GM23338 (cell line): ENCODE measurements at regions not wholly inside any gene's neighbourhood (a gene's known extent, or its start where the extent isn't known, plus 50 kb on each side); places are given as distances from the start of the nearest gene placed in this dataset.

ENCODE experiments used
- ATAC-seq: fragments of 200-7000 bp; cut with Tn5 transposase; 3 replicates; pipeline ENCODE4 v1.9.1; 2020
- DNase-seq: peaks from one replicate; pipeline ENCODE4 v3.0.0-alpha.2; 2015; ENCODE audit warnings: low spot score
- H2AFZ ChIP-seq: fragments of 200-600 bp; sonication (generic); 2 replicates; pipeline ENCODE4 v1.8.0; 2016; ENCODE audit warnings: antibody characterized with exemption, mild to moderate bottlenecking, moderate library complexity
- H3F3A ChIP-seq: fragments of 200-600 bp; sonication (generic); replicated peaks from 2 replicates; pipeline ENCODE4 v1.8.0; 2017; ENCODE audit warnings: antibody characterized with exemption, mixed run types, low read depth
- H3K27ac ChIP-seq: fragments of 200-600 bp; sonication (generic); 2 replicates; pipeline ENCODE4 v1.6.1; 2016; ENCODE audit warnings: low read depth
- H3K27me3 ChIP-seq: fragments of 200-600 bp; sonication (generic); 2 replicates; pipeline ENCODE4 v1.8.0; 2016; ENCODE audit warnings: mild to moderate bottlenecking, mixed run types, moderate library complexity; ENCODE audit not compliant: insufficient read depth
- H3K36me3 ChIP-seq: fragments of 200-600 bp; sonication (generic); 2 replicates; pipeline ENCODE4 v1.8.0; 2016; ENCODE audit warnings: mild to moderate bottlenecking; ENCODE audit not compliant: insufficient read depth
- H3K4me1 ChIP-seq: fragments of 200-600 bp; sonication (generic); 2 replicates; pipeline ENCODE4 v1.8.0; 2016; ENCODE audit warnings: mild to moderate bottlenecking, moderate library complexity; ENCODE audit not compliant: insufficient read depth
- H3K4me2 ChIP-seq: fragments of 200-600 bp; sonication (generic); 2 replicates; pipeline ENCODE4 v1.7.1; 2017; ENCODE audit warnings: mixed run types
- H3K4me3 ChIP-seq: fragments of 200-600 bp; sonication (generic); 2 replicates; pipeline ENCODE4 v1.6.1; 2016; ENCODE audit warnings: mixed run types
- H3K79me2 ChIP-seq: fragments of 200-600 bp; sonication (generic); replicated peaks from 2 replicates; pipeline ENCODE4 v1.8.0; 2017; ENCODE audit warnings: mild to moderate bottlenecking; ENCODE audit not compliant: insufficient read depth
- H3K9me2 ChIP-seq: fragments of 200-600 bp; sonication (generic); 2 replicates; pipeline ENCODE4 v1.8.0; 2017; ENCODE audit not compliant: insufficient read depth
- H4K20me1 ChIP-seq: fragments of 200-600 bp; sonication (generic); replicated peaks from 2 replicates; pipeline ENCODE4 v1.8.0; 2017; ENCODE audit warnings: mild to moderate bottlenecking; ENCODE audit not compliant: insufficient read depth
- H3K27ac Mint-ChIP-seq: 2 replicates; pipeline ENCODE4 v1.8.0; 2020; ENCODE audit warnings: inconsistent platforms, mild to moderate bottlenecking, moderate library complexity, mixed read lengths
- H3K27me3 Mint-ChIP-seq: 3 replicates; pipeline ENCODE4 v1.8.0; 2022; ENCODE audit warnings: low read depth, mild to moderate bottlenecking, moderate library complexity, mixed read lengths, inconsistent platforms; ENCODE audit not compliant: insufficient read depth, poor library complexity
- H3K36me3 Mint-ChIP-seq: 3 replicates; pipeline ENCODE4 v1.8.0; 2021; ENCODE audit warnings: low read depth, mild to moderate bottlenecking, inconsistent platforms, moderate library complexity, mixed read lengths
- H3K4me1 Mint-ChIP-seq: 3 replicates; pipeline ENCODE4 v1.8.0; 2020; ENCODE audit warnings: mild to moderate bottlenecking, inconsistent platforms, mixed read lengths
- H3K4me3 Mint-ChIP-seq: 3 replicates; pipeline ENCODE4 v1.8.0; 2021; ENCODE audit warnings: moderate library complexity, mild to moderate bottlenecking, inconsistent platforms, mixed read lengths
- H3K9me3 Mint-ChIP-seq: 3 replicates; pipeline ENCODE4 v1.8.0; 2020; ENCODE audit warnings: moderate library complexity, mild to moderate bottlenecking, inconsistent platforms, mixed read lengths
- EZH2 ChIP-seq: fragments of 200-600 bp; sonication (generic); IDR thresholded peaks from one replicate; pipeline ENCODE4 v1.8.0; 2017; ENCODE audit warnings: antibody characterized with exemption, mild to moderate bottlenecking, low read depth; ENCODE audit not compliant: unreplicated experiment
- EZH2phosphoT487 ChIP-seq: fragments of 200-600 bp; sonication (generic); IDR thresholded peaks from one replicate; pipeline ENCODE4 v1.8.1; 2018; ENCODE audit warnings: antibody characterized with exemption; ENCODE audit not compliant: unreplicated experiment
- JUNB ChIP-seq: IDR thresholded peaks from one replicate; pipeline ENCODE4 v1.6.1; 2016; ENCODE audit warnings: antibody characterized with exemption; ENCODE audit not compliant: unreplicated experiment
- NANOG ChIP-seq: IDR thresholded peaks from 2 replicates; pipeline ENCODE4 v1.6.1; 2016; ENCODE audit warnings: antibody characterized with exemption, borderline replicate concordance
- ZNF114 ChIP-seq: fragments of 250-450 bp; sonication (Bioruptor Pico); IDR thresholded peaks from 2 replicates; pipeline ENCODE4 v1.5.0; 2020; ENCODE audit warnings: mild to moderate bottlenecking, moderate library complexity
- ZNF331 ChIP-seq: fragments of 250-450 bp; sonication (Bioruptor Pico); IDR thresholded peaks from 2 replicates; pipeline ENCODE4 v1.5.0; 2020; ENCODE audit warnings: low read depth, mild to moderate bottlenecking, moderate library complexity
- ZNF462 ChIP-seq: fragments of 250-450 bp; sonication (Bioruptor Pico); IDR thresholded peaks from 2 replicates; pipeline ENCODE4 v1.5.0; 2020; ENCODE audit warnings: mild to moderate bottlenecking, moderate library complexity
- TF ChIP-seq, protein P1 (sequence below), 2 experiments: fragments of 200-600 bp in 1 of 2; sonication (generic) in 1 of 2; conservative IDR thresholded peaks; 2 replicates each; pipeline versions ENCODE4 v1.5.1 to v1.6.1; 2016 to 2017; ENCODE audit warnings: antibody characterized with exemption in 2 of 2, low read depth in 2 of 2, mild to moderate bottlenecking in 2 of 2, moderate library complexity in 1 of 2

DNA sequence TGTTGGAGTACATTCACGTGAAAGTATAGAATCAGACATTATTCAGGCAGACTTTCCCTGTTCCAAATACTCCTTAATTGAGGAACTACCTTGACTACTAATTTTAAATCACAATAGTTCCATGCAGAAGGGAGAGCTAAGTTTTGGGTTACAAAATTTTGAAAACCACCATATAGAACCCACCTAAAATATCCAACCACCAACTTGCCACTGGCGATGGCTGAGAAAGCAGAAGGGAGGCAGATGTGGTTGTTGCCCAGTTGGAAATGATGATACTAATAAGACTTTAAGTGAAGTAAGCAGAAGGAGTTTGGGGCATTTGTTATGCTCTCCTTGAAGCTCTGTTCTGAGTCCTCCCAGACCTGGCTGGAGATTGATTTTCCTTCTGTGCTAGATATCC lies 190.7 kb downstream of the HLX start:
- DNase-seq (no peak), ATAC-seq (no peak)
- H3K9me3 Mint-ChIP-seq: peaks cover 7% of the 10 kb centered on the region; the same call in 1 of the 3 replicates
- no peak overlapping the region for H3K4me3 ChIP-seq
- no peak overlapping the region for H3K27ac Mint-ChIP-seq
- no peaks in the 10 kb centered on the region for H3K36me3 ChIP-seq
- no peaks in the 10 kb centered on the region; the same call in 1 of the 2 replicates for H3K9me2 ChIP-seq
- H3K36me3 Mint-ChIP-seq: no peaks in the 10 kb centered on the region
- no peak overlapping the region for H2AFZ ChIP-seq
- no peak overlapping the region for H3K4me2 ChIP-seq
- no peaks in the 10 kb centered on the region for H3K4me1 ChIP-seq
- no peak overlapping the region for H3K27ac ChIP-seq
- TF ChIP-seq ZNF114 (no peak), ZNF462 (CRISPR knock-in tag) (no peak), JUNB (no peak), ZNF331 (CRISPR knock-in tag) (no peak), NANOG (no peak), EZH2 (no peak), EZH2phosphoT487 (no peak)
- TF ChIP-seq, protein P1, sequence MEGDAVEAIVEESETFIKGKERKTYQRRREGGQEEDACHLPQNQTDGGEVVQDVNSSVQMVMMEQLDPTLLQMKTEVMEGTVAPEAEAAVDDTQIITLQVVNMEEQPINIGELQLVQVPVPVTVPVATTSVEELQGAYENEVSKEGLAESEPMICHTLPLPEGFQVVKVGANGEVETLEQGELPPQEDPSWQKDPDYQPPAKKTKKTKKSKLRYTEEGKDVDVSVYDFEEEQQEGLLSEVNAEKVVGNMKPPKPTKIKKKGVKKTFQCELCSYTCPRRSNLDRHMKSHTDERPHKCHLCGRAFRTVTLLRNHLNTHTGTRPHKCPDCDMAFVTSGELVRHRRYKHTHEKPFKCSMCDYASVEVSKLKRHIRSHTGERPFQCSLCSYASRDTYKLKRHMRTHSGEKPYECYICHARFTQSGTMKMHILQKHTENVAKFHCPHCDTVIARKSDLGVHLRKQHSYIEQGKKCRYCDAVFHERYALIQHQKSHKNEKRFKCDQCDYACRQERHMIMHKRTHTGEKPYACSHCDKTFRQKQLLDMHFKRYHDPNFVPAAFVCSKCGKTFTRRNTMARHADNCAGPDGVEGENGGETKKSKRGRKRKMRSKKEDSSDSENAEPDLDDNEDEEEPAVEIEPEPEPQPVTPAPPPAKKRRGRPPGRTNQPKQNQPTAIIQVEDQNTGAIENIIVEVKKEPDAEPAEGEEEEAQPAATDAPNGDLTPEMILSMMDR (conservative IDR thresholded peaks at IDR 0.05; ENCODE audit: low read depth in 2 of 2): no peak
- no peak overlapping the region for H3K4me3 Mint-ChIP-seq
- peaks cover 3% of the 10 kb centered on the region for H3K27me3 Mint-ChIP-seq
- no peaks in the 10 kb centered on the region for H3K4me1 Mint-ChIP-seq
- no peaks in the 10 kb centered on the region for H3K79me2 ChIP-seq
- no peaks in the 10 kb centered on the region for H3K27me3 ChIP-seq
- no peaks in the 10 kb centered on the region for H3F3A ChIP-seq
- H4K20me1 ChIP-seq: no peaks in the 10 kb centered on the region; the same call in 1 of the 2 replicates
